Skin of body (tissue), 1 donor: ENCODE measurements at regions not wholly inside any gene's neighbourhood (a gene's known extent, or its start where the extent isn't known, plus 50 kb on each side); places are given as distances from the start of the nearest gene placed in this dataset.
A peak's percentile ranks its signal among the peaks of the same experiment; 100 is the strongest.
"Not testable (repeated sequence)": the region's sequence is repeated elsewhere in the genome, so short reads cannot be mapped to it uniquely, and the experiment has no call there.

Source experiments
- DNase-seq: peaks from one replicate; lab custom pipeline; 2025; lab: John Stamatoyannopoulos, UW

DNA sequence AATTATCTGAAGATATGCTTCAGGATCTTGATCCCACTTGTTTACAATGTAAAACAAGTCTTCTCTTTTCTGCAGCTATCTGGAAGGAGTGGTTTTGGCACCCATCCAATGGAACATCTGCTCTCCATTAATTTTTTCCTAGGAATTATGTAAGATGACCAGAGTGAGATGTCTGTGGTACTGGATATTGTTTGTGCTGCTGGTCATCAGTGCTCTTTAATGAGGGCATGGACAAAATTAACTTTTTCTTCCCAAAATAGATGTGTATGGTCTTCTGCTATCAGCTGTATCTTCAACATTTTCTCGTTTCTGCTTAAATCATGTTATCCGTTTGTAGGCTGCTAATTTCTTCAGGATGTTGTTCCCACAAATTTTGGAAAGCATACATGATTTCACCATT lies 415.4 kb upstream of the KLHL1 start:
- peak; percentile 31 for DNase-seq

DNA sequence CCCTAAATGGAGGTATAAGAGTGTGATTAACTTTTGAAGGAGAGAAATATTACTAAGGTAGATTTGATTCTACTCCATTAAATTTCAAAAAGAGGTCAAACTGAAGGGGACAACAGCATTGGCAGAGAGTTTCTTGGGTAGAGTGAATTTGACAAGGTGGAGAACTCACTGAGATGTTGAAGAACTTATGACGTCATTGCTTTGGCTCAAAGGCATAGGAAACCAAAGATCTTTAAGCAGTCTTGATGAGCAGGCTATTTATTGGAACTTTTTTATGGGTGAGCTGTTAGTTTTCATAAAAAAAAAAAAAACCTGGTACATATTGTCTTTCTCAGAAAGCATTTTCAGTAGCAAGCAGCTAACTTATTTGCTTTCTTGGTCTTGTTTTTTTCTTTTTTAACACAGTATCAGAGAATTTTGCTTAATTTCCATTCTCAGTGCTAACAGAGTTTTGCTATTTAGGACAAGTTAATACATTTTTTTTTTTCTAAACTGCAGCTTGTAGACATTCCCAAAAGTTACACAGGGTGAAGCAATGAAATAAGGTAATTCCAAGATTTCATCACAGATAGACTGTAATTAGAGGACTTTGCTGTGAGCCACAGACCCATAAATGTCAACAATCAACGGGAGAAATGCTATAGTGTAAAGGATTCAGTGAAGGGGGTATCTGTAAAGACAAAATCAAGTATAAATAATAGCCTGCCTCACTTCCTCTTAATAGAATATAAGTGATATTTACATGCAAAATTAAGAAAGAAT lies 412.2 kb upstream of the KLHL1 start:
- no peak for DNase-seq

DNA sequence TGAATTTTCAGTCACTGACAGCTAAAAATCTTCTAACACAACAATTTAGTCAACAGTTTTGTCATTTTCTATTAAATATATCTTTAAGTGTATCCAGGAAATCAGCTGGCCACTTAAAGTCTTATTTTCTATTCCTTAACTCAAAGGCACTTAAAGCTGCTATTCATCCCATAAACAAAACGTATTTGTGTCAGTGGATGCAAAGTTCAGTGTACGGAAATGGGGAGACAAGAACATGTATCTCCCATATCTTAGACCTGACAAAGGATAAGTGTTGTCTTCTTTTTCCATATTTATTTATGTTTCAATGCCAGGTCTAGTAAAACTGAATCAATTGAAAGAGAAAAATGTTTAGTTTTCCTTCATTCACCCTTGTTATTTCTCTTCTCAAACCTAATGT lies 409.8 kb upstream of the KLHL1 start:
- no peak for DNase-seq

DNA sequence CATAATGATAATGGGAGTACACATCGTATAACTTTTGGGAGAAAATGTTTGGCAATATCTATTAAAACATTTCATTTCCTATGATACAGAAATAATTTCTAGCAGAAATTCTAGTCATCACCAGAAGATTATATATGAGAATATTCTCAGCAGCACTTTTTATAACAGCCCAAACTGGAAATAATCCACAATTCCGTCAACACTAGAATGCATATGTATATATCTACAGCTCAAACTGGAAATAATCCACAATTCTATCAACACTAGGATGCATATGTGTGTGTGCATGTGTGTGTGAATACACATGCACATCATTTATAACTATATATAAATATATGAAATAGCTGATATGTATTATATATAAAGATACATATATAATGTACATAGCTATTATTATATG lies 408.0 kb upstream of the KLHL1 start:
- DNase-seq: peak; percentile 30

DNA sequence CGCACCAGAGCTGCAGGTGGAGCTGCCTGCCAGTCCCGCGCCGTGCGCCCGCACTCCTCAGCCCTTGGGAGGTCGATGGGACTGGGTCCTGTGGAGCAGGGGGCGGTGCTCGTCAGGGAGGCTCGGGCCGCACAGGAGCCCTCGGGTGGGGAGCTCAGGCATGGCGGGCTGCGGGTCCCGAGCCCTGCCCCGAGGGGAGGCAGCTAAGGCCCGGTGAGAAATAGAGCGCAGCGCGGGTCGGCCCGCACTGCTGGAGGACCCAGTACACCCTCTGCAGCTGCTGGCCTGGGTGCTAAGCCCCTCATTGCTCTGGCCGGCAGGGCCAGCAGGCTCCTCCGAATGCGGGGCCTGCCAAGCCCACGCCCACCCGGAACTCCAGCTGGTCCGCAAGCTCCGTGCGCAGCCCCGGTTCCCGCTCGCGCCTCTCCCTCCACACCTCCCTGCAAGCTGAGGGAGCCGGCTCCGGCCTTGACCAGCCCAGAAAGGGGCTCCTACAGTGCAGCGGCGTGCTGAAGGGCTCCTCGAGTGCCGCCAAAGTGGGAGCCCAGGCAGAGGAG lies 403.7 kb upstream of the KLHL1 start:
- DNase-seq: not testable (repeated sequence)

DNA sequence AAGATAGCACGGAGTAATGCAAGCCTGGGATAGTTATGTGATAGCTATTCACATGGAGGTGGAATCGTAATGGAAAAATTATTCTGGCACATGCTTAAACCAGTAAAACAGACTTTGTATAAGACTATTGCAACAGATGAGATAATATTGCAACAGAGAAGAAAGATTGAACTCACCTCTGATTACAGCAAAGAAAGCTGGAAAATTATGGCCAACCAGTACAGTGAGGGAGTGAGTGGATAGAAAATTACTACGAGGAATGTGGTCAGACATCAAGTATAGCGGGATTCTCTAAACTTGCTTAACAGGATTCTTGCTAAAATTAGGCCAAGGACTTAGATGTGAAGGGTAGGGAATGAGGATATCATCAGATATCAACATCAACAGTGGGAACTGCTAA lies 397.6 kb upstream of the KLHL1 start:
- no peak for DNase-seq

DNA sequence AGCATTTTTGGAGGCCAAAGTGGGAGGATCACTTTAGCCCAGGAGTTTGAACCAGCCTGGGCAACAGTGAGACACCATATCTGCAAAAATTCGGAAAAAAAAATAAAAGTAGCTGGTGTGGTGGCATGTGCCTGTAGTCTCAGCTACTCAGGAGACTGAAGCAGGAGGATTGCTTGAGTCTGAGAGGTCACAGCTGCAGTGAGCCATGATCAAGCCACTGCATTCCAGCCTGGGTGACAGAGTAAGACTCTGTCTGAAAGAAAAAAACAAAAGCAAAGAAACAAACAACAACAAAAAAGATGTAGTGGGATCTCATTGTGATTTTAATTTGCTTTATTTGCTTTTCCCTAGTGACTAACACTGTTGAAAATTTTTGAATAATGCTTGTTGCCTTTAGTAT lies 394.7 kb upstream of the KLHL1 start:
- no peak for DNase-seq

DNA sequence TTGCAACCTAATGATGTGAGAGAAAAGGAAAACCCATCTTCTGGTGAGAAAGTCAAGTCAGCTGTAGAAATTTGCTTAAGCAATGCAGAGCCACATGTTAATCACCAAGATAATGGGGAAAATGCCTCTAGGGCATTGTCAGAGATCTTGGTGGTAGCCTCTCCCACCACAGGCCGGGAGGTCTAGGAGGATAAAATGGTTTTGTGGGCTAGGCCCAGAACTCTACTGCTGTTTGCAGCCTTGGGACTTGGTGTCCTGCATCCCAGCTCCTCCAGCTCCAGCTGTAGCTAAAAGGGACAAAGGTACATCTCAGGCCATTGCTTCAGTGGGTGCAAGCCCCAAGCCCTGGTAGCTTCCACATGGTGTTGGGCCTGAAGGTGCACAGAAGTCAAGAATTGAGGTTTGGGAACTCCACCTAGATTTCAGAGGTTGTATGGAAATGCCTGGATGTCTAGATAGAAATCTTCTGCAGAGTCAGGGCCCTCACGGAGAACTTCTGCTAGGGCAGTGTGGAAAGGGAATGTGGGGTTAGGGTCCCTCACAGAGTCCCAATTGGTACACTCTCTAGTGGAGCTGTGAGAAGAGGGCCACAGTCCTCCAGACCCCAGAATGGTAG lies 382.2 kb upstream of the KLHL1 start:
- DNase-seq: no peak

DNA sequence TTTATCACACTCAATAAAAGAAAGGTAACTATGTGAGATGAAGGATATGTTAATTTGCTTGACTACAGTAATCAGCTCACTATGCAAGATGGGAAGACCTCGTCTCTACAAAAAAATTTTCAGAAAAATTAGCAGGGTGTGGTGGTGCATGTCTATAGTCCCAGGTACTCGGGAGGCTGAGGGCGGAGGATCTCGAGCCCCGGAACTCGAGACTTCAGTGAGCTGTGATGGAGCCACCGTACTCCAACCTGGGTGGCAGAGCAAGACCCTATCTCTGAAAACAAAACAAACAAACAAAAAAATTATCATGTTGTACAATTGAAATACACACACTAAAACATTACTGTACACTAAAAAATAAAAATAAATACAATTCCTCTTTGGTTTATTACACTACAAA lies 376.7 kb upstream of the KLHL1 start:
- no peak for DNase-seq

DNA sequence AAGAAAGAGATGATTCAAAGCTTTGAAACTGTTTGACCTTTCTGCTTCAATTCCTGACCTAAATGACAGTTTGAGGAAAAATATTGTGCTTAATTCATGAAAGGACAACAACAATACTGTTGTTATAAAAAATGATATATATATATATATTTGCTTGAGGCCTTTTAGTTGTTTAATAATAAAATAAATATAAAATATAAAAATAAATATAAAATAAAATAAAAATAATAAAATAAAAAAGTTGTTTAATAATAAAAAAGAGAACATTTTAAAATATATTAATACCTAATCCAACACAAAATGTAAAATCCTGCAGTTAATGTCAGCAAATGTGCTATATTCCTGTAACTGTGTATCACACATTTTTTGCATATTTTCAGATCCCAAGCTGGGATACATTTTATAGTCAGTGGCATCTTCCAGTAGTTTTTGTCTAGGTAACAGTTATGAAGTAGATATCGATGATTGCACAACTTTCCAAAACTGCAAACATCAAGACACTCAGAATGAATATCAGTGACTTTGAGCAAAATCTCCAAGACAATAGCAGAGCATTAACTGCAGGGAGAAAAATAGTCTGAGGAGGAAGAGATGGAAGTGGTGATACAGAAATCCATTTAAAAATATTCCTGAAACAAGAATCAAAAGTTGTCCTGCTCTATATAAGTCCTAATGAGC lies 375.5 kb upstream of the KLHL1 start:
- DNase-seq: no peak

DNA sequence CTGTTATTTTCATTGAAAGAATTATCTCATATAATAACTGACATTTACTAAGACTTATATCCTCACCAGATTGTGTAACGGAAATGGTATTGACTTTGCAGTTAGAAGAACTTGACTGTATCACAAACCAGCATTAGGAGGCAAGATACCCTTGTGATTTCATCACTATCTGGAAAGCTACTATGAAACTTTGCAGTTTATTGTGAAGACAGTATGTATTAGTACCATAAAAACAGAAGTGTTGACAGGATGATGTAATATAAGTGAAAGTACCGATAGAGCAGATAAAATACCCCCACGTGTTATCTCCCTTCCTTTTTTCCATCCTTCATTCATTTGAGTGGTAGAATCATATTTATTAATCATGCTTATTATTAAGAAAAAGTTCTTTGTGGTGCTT lies 365.7 kb upstream of the KLHL1 start:
- DNase-seq: no peak

DNA sequence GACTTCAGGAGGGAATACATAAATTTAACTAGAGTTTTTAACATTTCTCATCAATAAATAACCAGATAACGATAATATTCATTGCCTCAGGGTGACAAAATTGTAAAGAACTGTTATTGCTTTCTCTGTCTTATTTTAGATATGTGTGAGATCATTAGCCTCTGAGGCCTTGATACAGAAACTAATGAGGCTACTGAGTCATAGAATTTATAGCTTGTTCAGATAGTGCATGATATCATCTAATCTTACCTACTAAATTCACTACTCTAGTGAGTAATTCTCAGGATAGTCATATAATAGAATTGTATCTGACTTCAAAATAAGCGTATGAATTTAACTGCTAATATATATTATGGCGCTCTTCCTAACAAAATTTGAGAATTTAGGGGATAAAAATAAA lies 360.8 kb upstream of the KLHL1 start:
- no peak for DNase-seq

DNA sequence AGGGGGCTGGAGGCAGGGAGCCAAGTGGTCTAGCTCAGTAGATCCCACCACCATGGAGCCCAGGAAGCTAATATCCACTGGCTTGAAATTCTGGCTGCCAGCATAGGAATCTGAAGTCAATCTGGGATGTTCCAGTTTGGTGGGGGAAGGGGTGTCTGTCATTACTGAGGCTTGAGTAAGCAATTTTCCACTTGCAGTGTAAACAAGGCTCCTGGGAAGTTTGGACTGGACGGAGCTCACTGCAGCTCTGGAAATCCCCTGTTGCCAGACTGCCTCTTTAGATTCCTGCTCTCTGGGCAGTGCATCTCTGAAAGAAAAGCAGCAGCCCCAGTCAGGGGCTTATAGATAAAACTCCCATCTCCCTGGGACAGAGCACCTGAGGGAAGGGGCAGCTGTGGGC lies 349.2 kb upstream of the KLHL1 start:
- DNase-seq: no peak

DNA sequence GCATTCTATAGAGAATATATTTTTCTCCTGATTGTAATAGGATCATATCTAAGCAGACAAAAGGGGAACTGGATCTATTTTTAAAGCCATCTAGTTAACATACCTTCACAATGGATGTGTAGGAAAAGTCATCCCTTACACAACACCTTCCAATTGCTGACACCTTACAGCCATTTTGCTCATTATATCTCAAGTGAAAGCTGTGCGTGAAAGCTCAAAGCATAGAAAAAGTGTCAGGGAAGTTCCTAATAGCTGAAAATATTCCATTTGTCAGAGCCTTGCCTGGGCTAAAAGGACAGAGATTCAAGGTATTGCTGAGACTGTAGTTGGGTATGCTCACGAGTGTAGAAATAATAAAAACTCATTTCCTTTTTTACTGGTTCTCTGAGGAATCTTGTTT lies 340.6 kb upstream of the KLHL1 start:
- DNase-seq: no peak

DNA sequence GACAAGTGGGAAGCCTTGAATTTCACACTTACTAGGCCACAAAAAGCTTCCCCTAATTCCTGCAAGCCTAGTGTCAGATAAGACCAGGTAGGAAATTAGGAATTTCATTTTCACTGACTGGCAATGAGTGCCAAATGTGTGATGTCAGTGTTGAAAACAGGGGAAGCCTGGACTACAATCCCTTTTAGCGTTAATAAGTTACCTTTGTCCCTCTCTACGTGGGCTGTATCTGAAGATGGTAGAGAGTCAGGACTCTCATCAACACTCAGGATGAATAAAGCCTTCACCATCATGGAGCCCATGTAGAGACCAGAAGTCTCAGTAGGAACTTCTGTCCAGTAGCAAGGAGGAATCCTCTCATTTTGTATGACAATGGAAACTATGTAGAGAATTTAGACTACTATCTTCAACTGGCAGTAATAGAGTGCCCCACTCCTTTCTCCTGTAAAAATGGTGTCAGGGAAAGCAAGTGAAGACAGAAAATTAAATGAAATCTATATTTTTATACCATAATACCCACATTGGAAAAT lies 324.1 kb upstream of the KLHL1 start:
- no peak for DNase-seq

DNA sequence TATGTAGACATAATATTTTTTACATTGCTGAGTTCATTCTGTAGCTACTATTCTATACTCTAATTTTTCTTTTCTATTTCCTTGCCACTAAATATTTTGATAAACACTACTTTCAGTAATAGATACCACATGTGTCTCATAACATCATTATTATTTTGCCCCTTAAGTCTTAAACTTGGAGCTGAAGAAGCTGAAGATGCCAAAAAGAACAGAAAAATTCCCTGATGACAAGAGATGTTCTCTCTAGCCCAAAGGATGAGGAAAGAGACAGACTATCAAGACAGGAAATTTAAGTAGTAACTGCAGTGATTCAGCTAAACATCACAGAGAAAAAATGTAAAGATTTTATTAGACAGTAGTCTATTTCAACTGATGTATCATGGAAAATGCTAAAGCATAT lies 322.0 kb upstream of the KLHL1 start:
- DNase-seq: peak; percentile 73

DNA sequence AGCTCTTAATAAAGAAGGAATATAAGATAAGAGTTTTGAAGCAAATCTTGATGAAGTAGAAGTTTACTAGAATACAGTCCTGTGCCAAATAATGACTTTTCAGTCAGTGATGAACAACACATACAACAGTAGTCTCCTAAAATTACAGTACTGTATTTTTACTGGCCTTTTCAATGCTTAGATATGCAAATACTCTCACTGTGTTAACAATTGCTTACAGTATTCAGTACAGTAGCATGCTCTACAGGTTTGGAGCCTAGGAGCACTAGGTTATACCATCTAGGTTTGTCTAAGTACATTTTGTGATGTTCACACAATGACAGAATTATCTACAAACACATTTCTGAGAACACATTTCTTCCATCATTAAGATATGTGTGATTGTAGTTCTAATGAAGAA lies 316.7 kb upstream of the KLHL1 start:
- DNase-seq: no peak

DNA sequence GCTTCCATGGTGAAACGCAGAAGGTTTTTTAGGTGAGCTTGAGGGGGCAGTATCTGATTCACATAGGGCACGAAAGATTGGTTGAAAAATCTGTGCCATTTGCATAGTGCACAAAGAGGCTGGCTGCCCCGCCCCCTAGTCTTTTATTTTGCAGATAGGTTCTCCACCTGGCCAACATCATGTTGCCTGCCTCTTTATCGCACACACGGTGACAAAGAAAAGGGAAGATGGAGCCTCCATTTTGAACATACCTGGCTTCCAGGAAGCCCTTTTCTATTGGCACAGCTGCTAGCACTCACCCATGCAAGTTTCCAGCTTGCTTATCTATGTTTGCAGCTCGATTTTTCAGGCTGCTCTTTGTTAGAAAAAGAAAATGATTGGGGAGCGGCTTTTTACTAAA lies 316.2 kb upstream of the KLHL1 start:
- DNase-seq: no peak

DNA sequence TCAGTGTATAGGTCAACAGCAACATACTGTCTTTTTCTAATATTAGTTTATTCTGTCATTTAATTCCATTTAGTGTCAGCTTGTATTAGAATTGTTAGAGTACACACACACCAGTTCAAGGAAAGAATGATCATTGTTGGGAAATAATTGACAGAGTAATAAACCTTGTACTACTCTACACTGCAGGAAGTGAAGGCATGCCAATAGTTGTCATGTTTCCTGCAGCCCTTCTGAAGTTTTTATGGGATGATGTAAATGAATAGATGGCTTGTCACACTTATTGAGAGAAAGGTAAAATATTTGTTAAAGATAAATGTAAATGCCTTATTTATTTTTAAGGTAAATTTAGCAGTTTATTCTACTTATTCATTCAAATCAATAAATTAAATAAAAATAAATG lies 306.9 kb upstream of the KLHL1 start:
- no peak for DNase-seq

DNA sequence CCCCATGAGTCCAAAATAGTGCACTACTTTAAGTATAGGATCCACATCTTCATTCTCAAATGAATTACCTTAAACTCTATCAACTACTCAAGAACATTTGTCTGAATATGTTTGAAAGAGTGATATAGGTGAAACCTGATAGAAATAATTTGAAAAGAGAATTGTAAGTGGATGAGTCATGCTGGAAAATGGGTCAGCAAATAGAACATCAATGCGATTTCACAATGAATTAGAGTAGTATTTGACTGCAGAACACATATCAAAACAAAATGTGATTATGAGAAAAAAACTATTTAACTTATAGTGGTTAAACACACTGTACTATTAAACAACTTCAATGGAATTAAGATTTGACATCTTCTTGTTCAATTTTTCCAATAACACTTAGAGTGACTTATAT lies 300.6 kb upstream of the KLHL1 start:
- no peak for DNase-seq

DNA sequence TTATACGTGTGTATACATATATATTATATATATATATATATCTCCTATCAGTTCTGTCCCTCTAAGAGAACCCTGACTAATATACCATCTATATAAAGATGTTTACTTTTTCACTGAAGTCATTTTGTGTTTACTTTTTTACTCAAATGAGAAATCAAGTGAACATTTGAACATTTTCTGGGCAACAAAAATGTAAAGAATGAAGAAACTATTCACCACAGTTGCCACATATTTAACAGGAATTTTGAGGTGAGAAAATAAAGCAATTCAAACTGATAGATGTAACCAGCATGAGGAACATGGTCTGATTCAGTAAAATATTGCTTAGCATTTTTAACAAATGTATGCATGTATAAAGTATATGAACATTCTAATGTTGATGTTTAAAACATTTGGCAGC lies 299.2 kb upstream of the KLHL1 start:
- DNase-seq: no peak

DNA sequence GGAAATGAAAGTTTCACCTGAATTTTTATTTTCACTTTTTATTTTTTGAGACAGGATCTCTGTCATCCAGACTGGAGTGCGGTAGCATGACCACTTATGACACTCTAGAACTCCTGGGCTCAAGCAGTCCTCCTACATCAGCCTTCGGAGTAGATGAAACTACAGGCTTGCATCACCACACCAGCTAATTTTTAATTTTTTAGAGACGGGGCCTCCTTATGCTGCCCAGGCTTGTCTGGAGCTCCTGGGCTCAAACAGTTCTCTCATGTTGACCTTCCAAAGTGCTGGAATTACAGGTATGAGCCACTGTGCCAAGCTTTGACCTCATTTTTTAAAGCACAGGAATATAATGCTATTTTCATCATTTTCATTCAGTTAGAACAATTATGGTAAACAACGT lies 297.0 kb upstream of the KLHL1 start:
- no peak for DNase-seq
